ENCODE measurements at regions not wholly inside any gene's neighbourhood (a gene's known extent, or its start where the extent isn't known, plus 50 kb on each side); places are given as distances from the start of the nearest gene placed in this dataset.

GRCh38 chr10:21174715-21175495, 277.8 kb upstream of the NEBL start:
- TF ChIP-seq, protein P1, sequence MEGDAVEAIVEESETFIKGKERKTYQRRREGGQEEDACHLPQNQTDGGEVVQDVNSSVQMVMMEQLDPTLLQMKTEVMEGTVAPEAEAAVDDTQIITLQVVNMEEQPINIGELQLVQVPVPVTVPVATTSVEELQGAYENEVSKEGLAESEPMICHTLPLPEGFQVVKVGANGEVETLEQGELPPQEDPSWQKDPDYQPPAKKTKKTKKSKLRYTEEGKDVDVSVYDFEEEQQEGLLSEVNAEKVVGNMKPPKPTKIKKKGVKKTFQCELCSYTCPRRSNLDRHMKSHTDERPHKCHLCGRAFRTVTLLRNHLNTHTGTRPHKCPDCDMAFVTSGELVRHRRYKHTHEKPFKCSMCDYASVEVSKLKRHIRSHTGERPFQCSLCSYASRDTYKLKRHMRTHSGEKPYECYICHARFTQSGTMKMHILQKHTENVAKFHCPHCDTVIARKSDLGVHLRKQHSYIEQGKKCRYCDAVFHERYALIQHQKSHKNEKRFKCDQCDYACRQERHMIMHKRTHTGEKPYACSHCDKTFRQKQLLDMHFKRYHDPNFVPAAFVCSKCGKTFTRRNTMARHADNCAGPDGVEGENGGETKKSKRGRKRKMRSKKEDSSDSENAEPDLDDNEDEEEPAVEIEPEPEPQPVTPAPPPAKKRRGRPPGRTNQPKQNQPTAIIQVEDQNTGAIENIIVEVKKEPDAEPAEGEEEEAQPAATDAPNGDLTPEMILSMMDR (IDR thresholded peaks at IDR 0.05; ENCODE audit: low read depth, low read length), result no peak
- no peak for TF ChIP-seq EZH2phosphoT487 (IDR thresholded peaks at IDR 0.05; ENCODE audit: low read depth)

Measured in OCI-LY3 (cell line).